Smooth muscle cell (in vitro differentiated cells): ENCODE measurements at regions not wholly inside any gene's neighbourhood (a gene's known extent, or its start where the extent isn't known, plus 50 kb on each side); places are given as distances from the start of the nearest gene placed in this dataset. TPM values are rescaled to one million over a fixed set of nuclear protein-coding genes. Genes with fewer than 3 reads are reported as not detected.
A peak's percentile ranks its signal among the peaks of the same experiment; 100 is the strongest.

ENCODE experiments used
- DNase-seq: peaks from one replicate; lab custom pipeline; 2025; ENCODE audit not compliant: unreplicated experiment; lab: John Stamatoyannopoulos, UW
- H2AFZ ChIP-seq: fragments of 200-600 bp; sonication (generic); 2 replicates; pipeline ENCODE4 v1.6.0; 2016; ENCODE audit warnings: antibody characterized with exemption, low read depth, mild to moderate bottlenecking
- H3F3A ChIP-seq: fragments of 200-600 bp; sonication (generic); 2 replicates; pipeline ENCODE4 v1.6.0; 2017; ENCODE audit warnings: antibody characterized with exemption, low read depth
- H3K27ac ChIP-seq: fragments of 200-600 bp; sonication (generic); 2 replicates; pipeline ENCODE4 v1.5.1; 2016; ENCODE audit warnings: low read depth, mild to moderate bottlenecking
- H3K27me3 ChIP-seq: fragments of 200-600 bp; sonication (generic); 2 replicates; pipeline ENCODE4 v1.6.1; 2016; ENCODE audit warnings: low read depth, mild to moderate bottlenecking
- H3K36me3 ChIP-seq: fragments of 200-600 bp; sonication (generic); 2 replicates; pipeline ENCODE4 v1.5.1; 2016; ENCODE audit warnings: low read depth
- H3K4me1 ChIP-seq: fragments of 200-600 bp; sonication (generic); 2 replicates; pipeline ENCODE4 v1.5.1; 2016; ENCODE audit warnings: low read depth
- H3K4me2 ChIP-seq: fragments of 200-600 bp; sonication (generic); 2 replicates; pipeline ENCODE4 v1.6.0; 2016; ENCODE audit warnings: mild to moderate bottlenecking
- H3K4me3 ChIP-seq: fragments of 200-600 bp; sonication (generic); 2 replicates; pipeline ENCODE4 v1.5.1; 2016; ENCODE audit warnings: mild to moderate bottlenecking
- H3K79me2 ChIP-seq: fragments of 200-600 bp; sonication (generic); 2 replicates; pipeline ENCODE4 v1.6.0; 2016; ENCODE audit warnings: low read depth, mild to moderate bottlenecking
- H3K9ac ChIP-seq: fragments of 200-600 bp; sonication (generic); 2 replicates; pipeline ENCODE4 v1.6.0; 2016; ENCODE audit warnings: low read depth
- H3K9me3 ChIP-seq: fragments of 200-600 bp; sonication (generic); replicated peaks from 2 replicates; pipeline ENCODE4 v1.5.1; 2016; ENCODE audit warnings: low read depth
- H4K20me1 ChIP-seq: fragments of 200-600 bp; sonication (generic); 2 replicates; pipeline ENCODE4 v1.6.0; 2016; ENCODE audit warnings: low read depth
- CTCF ChIP-seq: fragments of 200-600 bp; sonication (generic); IDR thresholded peaks from 2 replicates; pipeline ENCODE4 v1.5.1; 2017; ENCODE audit warnings: borderline replicate concordance, mild to moderate bottlenecking, antibody characterized with exemption; ENCODE audit not compliant: insufficient read depth, poor library complexity, severe bottlenecking
- WGBS: methylation state at CpG from one replicate; pipeline ENCODE4 v1.1.7; 2016; ENCODE audit warnings: low lambda C conversion rate; 5-methylcytosine and 5-hydroxymethylcytosine counted together
- small RNA-seq: library from RNA; depleted of rRNA; stranded (forward); fragments of <200 nt; gene quantifications from one replicate; pipeline ENCODE3, GENCODE V24; 2014

DNA sequence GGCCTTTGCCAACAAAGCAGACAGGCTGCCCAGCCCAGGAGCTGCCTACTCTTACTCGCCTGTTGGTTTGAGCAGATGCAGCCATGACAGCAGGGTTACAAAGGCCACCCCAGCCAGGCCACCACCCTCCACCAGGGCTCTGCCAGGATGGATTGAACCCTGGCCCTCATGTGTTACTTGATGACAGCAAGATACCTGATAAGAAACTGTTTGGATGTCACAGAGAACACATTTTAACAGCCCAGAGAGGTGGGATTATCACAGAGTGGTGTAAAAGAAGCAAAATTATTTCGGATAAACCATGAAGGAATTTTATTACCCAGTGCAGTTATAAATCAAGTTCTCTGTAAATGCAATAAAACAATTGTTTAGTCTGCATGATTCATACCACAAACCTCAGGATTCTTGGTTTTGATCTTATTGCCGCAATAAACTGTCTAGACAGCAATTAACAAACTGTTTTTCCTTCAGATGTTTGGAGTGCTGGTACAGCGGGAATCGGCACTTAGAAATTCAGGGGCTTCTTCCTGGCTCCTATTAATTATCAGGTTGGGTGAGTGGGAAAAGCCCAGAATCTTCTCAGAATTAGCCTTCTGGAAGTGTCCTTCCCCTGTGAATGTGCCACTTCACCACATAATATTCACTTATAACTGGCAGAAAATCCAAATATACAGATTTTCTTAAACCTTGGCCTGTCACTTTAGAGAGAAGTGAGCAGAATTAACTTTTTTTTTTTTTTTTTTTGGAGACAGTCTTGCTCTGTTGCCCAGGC, 58.0 kb upstream of the SALL4 start:
- Histone ChIP-seq H3K4me1 (peaks cover 8% of the 10 kb centered on the region), H4K20me1 (no peaks in the 10 kb centered on the region), H3K27ac (peak overlapping the region; percentile 96), H3K27me3 (no peaks in the 10 kb centered on the region), H3K79me2 (no peaks in the 10 kb centered on the region), H3K9ac (peak overlapping the region; percentile 68), H3K4me3 (no peak overlapping the region), H3K4me2 (peak overlapping the region; percentile 65), H3F3A (peaks cover 9% of the 10 kb centered on the region), H3K9me3 (no peaks in the 10 kb centered on the region), H2AFZ (no peak overlapping the region), H3K36me3 (no peaks in the 10 kb centered on the region)
- TF ChIP-seq CTCF, result no peak
- 11% methylated on average over 5 of the region's 5 CpGs for WGBS
- no peak for DNase-seq

DNA sequence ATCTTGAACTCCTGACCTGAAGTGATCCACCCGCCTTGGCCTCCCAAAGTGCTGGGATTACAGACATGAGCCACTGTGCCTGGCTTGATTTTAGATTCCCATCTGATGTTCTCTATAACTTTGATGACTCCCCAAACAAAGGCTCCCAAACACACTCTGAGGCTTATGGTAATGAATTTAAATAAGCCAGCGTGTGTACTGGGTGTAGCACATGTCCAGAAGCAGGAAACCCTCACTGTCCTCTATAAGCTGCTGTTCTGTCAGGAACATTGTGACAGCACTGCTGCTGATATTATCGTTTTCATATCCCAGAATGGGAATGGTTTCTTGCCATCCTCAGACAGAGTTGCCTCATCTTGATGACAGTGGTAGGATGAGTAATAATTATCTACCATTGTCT, 54.1 kb upstream of the SALL4 start:
- DNase-seq, result no peak
- 67% methylated on average over 3 of the region's 3 CpGs for WGBS
- H3K36me3 ChIP-seq, result no peaks in the 10 kb centered on the region

GRCh38 chr20:51854921-51855320, 52.6 kb upstream of the SALL4 start:
- Histone ChIP-seq H3K4me3 (no peak overlapping the region), H3K4me1 (no peaks in the 10 kb centered on the region), H3F3A (no peaks in the 10 kb centered on the region), H2AFZ (no peak overlapping the region), H3K27ac (no peak overlapping the region), H4K20me1 (no peaks in the 10 kb centered on the region), H3K9me3 (no peaks in the 10 kb centered on the region), H3K36me3 (no peaks in the 10 kb centered on the region), H3K27me3 (no peaks in the 10 kb centered on the region), H3K9ac (no peak overlapping the region), H3K4me2 (no peak overlapping the region), H3K79me2 (no peaks in the 10 kb centered on the region)
- no peak for DNase-seq
- TF ChIP-seq CTCF, result no peak
- WGBS, result 90% methylated on average over 6 of the region's 6 CpGs

More for the DNA sequence above, 54.1 kb upstream of the SALL4 start:
- peaks cover 9% of the 10 kb centered on the region for H3F3A ChIP-seq
- no peak overlapping the region for H2AFZ ChIP-seq
- no peaks in the 10 kb centered on the region for H4K20me1 ChIP-seq
- peak overlapping the region; percentile 36 for H3K27ac ChIP-seq
- H3K4me1 ChIP-seq, result peaks cover 5% of the 10 kb centered on the region
- no peaks in the 10 kb centered on the region for H3K79me2 ChIP-seq
- H3K9me3 ChIP-seq, result no peaks in the 10 kb centered on the region
- H3K4me3 ChIP-seq, result no peak overlapping the region
- H3K27me3 ChIP-seq, result no peaks in the 10 kb centered on the region
- no peak overlapping the region for H3K4me2 ChIP-seq
- H3K9ac ChIP-seq, result no peak overlapping the region
- no peak for TF ChIP-seq CTCF

Small RNAs in the stretch of these regions (small RNA-seq; reads per million reads assigned to genes)
- gene RNU6-347P (not detected), gene RNU7-6P (not detected)
